Mucosa of gallbladder (tissue), 1 donor: ENCODE measurements at regions not wholly inside any gene's neighbourhood (a gene's known extent, or its start where the extent isn't known, plus 50 kb on each side); places are given as distances from the start of the nearest gene placed in this dataset.
"Not testable (repeated sequence)": the region's sequence is repeated elsewhere in the genome, so short reads cannot be mapped to it uniquely, and the experiment has no call there.

ENCODE experiments used
- DNase-seq: peaks from one replicate; pipeline ENCODE4 v3.0.0-alpha.2; 2020; ENCODE audit warnings: low spot score
- donor health status: DM: no; HTN: no; CAD: no.

DNA sequence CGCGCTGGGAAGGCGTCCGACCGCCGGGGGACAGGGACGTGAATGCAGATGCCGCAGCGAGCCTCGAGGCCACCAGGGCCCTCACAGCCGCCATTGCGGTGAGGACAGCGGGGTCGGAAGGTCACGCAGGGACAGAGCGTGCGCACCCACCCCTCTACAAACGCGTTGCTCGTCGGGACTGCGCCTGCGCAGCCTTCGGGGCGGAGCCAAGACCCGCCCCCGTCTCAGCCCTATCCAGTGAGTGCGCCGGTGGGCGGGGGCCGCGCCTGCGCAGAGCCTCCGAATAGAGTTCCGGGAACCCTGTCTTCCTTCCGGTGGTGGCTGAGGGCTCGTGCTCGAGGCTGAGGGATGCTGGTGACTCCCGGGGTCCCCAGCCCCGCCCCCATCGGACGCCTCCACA is 5393.1 kb upstream of the TPTE start:
- DNase-seq, result peak; percentile 97

DNA sequence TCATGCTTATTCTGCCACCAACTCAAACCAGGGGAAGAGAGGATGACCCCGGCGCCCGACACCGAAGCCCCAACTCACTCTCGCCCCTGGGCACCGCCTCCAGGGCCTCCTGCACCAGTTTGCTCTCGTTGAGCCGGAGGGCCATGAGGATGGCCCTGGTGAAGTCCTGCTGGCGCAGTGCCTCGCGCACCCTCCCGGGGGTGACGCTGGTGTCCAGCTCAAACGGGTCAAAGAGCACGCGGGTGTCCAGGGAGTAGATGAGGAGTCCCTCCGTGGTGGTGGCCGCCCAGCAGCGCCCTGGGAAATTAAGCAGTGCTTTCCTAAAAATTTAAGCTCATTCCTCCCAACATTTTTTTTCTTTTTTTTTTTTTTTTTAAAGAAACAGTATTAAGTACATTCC is 5387.6 kb upstream of the TPTE start:
- not testable (repeated sequence) for DNase-seq

DNA sequence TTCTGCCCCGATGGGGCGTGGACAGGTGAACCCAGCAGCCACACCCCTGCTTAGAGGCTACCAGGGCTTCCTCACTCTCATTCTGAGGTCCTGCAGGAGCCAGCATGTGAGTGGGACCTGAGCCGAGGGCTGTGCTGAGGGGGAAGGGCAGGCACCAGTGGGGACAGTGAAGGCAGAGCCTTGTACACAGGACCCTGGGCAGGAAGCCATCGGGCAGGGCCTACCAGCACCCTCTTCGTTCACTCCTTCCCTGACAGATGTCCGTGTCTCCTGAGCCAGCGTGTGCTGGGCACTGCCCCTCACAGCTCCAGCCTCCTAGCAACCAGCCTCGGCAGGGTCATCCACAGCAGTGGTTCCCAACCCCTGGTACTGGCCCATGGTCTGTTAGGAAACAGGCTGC is 5385.0 kb upstream of the TPTE start:
- DNase-seq, result not testable (repeated sequence)

DNA sequence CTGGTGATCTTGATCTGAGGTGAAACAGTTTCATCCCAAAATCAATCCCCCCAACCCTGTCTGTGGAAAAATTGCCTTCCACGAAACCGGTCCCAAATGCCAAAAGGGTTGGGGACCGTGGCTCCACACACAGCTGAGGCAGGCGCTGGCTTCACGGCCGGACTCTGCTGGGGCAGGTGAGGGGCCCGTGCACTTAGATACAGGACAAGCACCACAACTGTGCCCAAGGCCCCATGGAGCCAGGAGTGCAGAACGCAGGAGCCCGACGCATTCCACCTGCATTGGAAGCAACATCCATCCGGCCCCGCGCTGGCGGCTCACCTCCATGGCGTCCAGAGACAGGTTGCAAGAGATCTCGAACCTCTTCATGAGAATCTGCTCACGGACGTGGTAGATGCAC is 5384.4 kb upstream of the TPTE start:
- DNase-seq, result not testable (repeated sequence)

DNA sequence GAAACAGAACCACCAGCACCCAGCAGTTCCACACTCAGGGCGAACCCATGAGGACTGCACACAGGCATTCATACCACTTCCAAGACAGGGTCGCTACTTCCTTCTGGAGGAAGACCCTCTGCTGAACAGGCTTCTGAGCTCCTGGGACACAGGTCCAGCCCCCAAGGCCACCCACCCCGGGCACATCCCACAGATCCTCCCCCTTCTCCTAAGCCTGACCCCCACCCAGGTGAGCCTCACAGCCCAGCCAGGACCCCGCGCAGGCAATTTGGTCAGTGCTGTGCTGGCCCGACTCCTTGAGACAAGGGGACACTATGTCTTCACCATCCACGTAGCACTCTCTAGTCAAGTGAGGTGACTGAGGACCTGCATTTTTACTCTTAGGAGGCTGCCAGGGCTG is 5382.7 kb upstream of the TPTE start:
- not testable (repeated sequence) for DNase-seq

DNA sequence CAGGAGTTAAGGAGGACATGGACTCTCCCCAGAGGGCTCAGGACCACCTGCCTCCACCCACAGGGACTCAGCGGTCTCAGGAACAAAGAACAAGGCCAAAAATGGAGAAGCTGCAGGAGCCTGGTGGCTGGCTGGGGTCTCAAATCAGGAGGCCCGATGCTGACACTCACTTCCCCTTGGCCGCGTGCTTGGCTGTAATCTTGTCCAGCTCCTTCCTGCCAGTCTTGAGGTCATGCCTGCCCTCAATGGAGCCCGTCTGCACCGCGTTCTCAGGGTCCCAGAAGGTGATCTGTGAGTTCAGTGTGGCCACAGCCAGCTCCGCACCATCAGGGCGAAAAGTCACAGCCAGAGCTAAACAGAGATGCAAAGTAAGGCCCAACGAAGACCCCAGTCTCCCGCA is 5381.9 kb upstream of the TPTE start:
- not testable (repeated sequence) for DNase-seq

DNA sequence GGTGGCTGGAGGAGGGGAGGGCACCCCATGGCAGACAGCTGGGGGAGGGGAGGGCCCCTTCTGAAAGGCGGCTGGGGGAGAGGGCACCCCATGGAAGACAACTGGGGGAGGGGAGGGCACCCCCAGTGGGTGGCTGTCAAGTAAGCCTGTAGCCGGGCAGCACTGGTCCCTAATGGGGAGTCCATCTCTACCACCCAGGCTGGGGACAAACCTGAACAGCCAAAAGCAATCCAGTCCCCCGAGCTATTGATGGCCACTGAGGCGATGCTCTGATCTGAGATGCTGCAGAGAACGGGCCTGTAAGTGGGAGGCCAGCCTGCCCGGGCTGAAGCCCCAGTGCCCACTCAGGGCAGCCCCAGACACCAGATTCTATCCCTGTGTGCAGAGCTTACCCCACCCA is 5378.4 kb upstream of the TPTE start:
- not testable (repeated sequence) for DNase-seq

DNA sequence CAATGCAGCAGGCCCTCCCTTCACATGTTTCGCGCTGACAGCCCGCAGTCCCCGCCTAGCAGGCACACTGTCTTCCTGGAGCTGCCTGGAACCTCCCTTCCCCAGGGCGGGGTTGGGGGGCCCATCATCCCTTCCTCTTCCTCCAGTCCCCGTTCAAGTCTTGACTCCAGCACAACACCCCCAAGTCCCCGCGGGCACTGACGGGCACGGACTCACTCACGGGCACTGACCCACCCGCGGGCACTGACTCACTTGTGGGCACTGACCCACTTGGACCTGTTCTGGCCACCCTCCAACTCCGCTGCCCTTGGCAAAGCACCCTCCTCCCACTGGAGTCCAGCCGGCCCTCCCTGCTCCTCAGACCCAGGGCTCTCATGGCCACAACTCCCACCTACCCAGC is 5376.7 kb upstream of the TPTE start:
- not testable (repeated sequence) for DNase-seq

DNA sequence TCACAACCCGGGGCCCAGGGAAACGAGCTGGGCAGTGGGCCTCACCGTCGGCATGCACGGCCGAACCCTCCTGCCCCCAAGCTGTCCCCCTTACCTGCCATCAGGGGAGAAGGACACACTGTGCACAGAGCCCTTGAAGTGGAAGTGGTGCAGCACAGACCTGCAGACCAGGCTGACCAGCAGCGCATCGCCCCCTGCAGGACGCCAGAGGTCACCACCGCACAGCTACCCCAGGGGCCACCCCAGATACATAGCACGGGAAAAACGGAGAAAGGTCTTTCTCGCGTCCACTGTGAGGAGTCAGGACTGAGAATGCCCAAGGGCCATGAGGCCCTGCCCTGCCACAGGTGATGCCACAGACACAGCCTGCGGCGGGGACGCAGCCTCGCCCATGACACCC is 5373.7 kb upstream of the TPTE start:
- DNase-seq, result not testable (repeated sequence)

DNA sequence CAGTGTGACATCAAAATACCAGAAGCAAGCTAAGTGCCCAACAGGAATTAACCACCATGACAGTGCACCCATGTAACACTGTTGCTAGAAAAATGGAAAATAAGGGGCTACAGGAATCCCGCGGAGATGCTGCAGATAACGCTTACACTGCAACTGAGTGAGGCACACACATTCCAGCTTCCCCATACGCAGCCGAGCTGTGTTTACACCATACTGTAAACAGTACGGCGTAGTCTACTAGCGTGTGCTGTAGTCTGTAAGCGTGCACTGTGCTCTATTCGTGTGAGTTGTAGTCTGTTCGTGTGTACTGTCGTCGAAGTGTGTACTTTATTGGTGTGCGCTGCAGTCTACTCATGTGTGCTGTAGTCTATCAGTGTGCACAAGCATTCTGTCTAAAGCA is 5372.2 kb upstream of the TPTE start:
- not testable (repeated sequence) for DNase-seq

DNA sequence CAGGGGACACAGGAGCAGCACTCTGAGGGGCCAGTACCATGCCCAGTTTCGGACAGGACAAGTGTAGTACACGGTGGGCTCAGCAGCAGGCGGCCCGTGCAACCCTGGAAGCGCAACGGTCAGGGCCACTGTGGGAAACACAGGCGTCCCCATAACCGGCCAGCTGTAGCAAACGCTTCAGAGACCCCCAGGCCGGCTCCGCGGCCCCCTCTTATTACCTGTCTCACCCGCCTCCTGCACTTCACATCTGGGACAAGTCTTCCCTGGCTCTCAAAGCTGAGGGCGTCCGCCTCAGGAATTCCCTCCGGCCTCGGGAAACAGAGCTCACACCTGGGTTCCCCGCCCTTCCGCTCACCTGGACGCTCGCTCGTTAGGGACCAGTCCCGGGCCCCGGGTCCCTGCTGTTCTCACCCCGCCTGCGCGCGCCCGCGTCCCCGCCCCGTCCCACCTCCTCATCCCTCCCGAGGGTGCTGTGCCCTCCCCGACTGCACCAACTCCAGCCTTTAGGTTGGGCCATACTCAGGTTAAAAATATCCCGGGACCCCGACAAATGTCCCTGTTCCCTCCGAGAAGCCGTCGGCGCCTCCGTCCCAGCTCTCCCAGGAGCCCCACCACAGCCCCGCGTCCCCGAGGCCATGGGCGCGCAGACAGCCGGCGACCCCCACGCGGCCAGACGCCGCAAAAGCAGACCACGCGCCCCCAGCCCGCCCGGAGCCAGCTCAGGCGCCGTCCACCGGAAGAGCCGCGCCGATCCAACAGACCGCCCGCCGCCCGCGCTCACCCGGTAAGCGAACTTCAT is 5367.3 kb upstream of the TPTE start:
- not testable (repeated sequence) for DNase-seq

DNA sequence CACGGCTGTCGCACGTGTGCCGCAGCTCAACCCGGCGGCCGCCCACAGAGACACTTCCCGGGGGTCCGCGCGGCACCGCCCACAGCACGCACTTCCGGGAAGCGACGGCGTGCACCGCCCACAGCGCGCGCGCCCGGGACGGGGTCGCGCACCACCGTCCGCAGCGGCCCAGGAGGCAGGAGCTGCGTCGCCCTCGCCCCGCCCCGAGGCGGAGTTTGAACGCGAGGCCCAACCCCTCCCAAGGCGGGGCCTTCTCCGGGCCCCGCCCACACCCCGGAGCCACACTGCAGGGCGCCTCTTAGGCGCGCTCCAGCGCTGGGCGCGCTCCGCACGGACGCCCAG is 5366.8 kb upstream of the TPTE start:
- DNase-seq, result peak; percentile 91

DNA sequence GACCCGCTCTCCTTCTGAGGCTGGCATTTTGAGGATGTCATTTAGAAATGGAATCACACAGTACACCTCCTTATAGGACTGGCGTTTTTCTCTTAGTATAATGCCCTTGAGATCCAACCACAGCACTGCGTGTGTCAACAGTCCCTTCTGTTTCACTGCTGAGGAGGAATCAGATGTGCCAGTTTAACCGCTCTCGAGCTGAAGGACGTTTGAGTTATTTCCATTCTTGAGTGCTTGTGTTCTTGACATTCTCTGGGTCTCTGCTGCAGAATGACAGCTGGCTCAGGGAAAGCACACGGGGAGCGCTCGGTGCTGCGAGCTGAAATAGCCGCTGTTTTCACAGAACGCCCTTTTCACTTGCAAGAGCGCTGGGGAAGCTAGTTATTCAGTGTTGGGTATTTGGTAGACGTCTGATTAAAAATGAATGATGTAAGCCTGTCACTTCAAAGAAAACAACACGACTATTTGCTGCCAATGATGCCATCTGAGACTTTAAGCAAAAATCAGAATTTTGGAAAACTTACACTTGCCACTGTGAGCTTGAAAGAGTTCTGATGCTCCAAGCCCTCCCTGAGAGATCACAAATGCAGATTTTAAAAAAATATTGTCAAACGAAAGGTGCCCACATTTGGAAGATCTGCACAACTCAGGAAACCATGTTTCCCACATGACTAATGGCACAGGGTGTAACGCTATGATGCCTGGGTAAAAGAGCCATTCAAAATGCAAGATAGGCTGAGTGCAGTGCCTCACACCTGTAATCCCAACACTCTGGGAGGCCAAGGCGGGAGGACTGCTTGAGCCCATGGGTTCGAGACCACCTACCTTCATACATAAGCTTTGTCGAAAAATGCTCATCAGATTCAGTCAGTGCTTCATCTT is 5358.4 kb upstream of the TPTE start:
- DNase-seq, result not testable (repeated sequence)

DNA sequence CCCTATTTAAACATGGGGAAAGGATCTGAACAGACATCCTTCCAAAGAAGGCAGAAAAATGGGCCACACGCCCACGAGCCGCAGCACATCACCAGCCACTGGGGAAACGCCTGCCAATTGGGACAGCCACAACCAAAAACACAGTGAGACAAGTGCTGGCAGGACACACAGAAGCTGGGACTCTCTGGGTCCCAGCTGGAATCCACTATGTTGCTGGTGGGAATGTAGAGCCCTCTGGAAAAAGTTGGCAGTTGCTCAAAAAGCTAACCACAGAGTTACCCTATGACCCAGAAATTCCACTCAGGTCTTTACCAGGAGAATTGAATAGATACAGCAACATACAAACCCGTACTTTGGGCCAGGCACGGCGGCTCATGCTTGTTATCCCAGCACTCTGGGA is 5355.6 kb upstream of the TPTE start:
- DNase-seq, result not testable (repeated sequence)
